HEK293 (cell line): ENCODE measurements at regions not wholly inside any gene's neighbourhood (a gene's known extent, or its start where the extent isn't known, plus 50 kb on each side); places are given as distances from the start of the nearest gene placed in this dataset.

Experiments used
- CTCF ChIA-PET: fragments of 350-600 bp; formaldehyde crosslinking; extraction: SDS; loops from one replicate; lab custom pipeline; 2021; ENCODE audit warnings: antibody characterized with exemption; lab: Yijun Ruan, JAX
- POLR2A ChIA-PET: fragments of 300-600 bp; formaldehyde crosslinking; extraction: SDS; loops from one replicate; lab custom pipeline; 2020; ENCODE audit warnings: antibody characterized with exemption, inconsistent platforms; lab: Yijun Ruan, JAX
- H3K27ac ChIP-seq: fragments of 200-500 bp; sonication (Bioruptor generic); 2 replicates; pipeline ENCODE4 v1.5.1; 2014; ENCODE audit warnings: low read depth, low read length, control low read depth, inconsistent platforms; ENCODE audit errors: extremely low read depth
- H3K36me3 ChIP-seq, 2 experiments: fragments of 200-500 bp in 1 of 2; sonication (Bioruptor generic) in 1 of 2; 1 replicate in 1 of 2; 2 replicates in 1 of 2; pipeline ENCODE4 v1.5.1; 2014 to 2017; ENCODE audit warnings: inconsistent platforms in 2 of 2, low read length in 2 of 2; ENCODE audit not compliant: control insufficient read depth in 2 of 2, insufficient read depth in 1 of 2
- H3K4me1 ChIP-seq: fragments of 200-500 bp; sonication (Bioruptor generic); 2 replicates; pipeline ENCODE4 v1.5.1; 2014; ENCODE audit warnings: mild to moderate bottlenecking, low read length, inconsistent platforms; ENCODE audit not compliant: control insufficient read depth, insufficient read depth
- H3K4me3 ChIP-seq: 2 replicates; pipeline ENCODE4 v1.5.1; 2011; ENCODE audit warnings: low read depth, mild to moderate bottlenecking, control low read depth, low read length, moderate library complexity
- H3K9me3 ChIP-seq: fragments of 200-500 bp; sonication (Bioruptor generic); 2 replicates; pipeline ENCODE4 v1.5.1; 2014; ENCODE audit warnings: low read depth, low read length, inconsistent platforms; ENCODE audit not compliant: control insufficient read depth, insufficient read depth
- BCL11B ChIP-seq: fragments of 450-650 bp; formaldehyde crosslinking; IDR thresholded peaks from 2 replicates; pipeline ENCODE4 v1.5.1; 2016; ENCODE audit warnings: low read depth, missing biosample characterization, missing genetic modification characterization
- GFI1B ChIP-seq: fragments of 450-650 bp; formaldehyde crosslinking; IDR thresholded peaks from 2 replicates; pipeline ENCODE4 v1.5.1; 2016; ENCODE audit warnings: missing biosample characterization, missing genetic modification characterization
- IKZF3 ChIP-seq: fragments of 450-650 bp; IDR thresholded peaks from 2 replicates; pipeline ENCODE4 v1.5.0; 2018; ENCODE audit warnings: missing biosample characterization, mild to moderate bottlenecking, missing genetic modification characterization, moderate library complexity
- KLF16 ChIP-seq: fragments of 450-650 bp; formaldehyde crosslinking; IDR thresholded peaks from 2 replicates; pipeline ENCODE4 v1.5.1; 2017; ENCODE audit warnings: missing biosample characterization, missing genetic modification characterization
- MZF1 ChIP-seq: fragments of 450-650 bp; formaldehyde crosslinking; IDR thresholded peaks from 2 replicates; pipeline ENCODE4 v1.5.1; 2017; ENCODE audit warnings: missing biosample characterization, missing genetic modification characterization, borderline replicate concordance
- OVOL3 ChIP-seq: fragments of 450-650 bp; formaldehyde crosslinking; IDR thresholded peaks from 2 replicates; pipeline ENCODE4 v1.5.1; 2016; ENCODE audit warnings: missing biosample characterization, missing genetic modification characterization
- TRIM28 ChIP-seq: IDR thresholded peaks from 2 replicates; pipeline ENCODE4 v1.6.1; 2011; ENCODE audit warnings: low read length, control low read depth, borderline replicate concordance
- ZBTB17 ChIP-seq: fragments of 450-650 bp; formaldehyde crosslinking; IDR thresholded peaks from 2 replicates; pipeline ENCODE4 v1.5.1; 2016; ENCODE audit warnings: missing biosample characterization, missing genetic modification characterization
- ZNF138 ChIP-seq: fragments of 450-650 bp; formaldehyde crosslinking; IDR thresholded peaks from 2 replicates; pipeline ENCODE4 v1.5.1; 2016; ENCODE audit warnings: missing biosample characterization, missing genetic modification characterization, borderline replicate concordance
- ZNF157 ChIP-seq: fragments of 450-650 bp; formaldehyde crosslinking; IDR thresholded peaks from 2 replicates; pipeline ENCODE4 v1.5.1; 2016; ENCODE audit warnings: missing biosample characterization, missing genetic modification characterization
- ZNF174 ChIP-seq: fragments of 450-650 bp; formaldehyde crosslinking; IDR thresholded peaks from 2 replicates; pipeline ENCODE4 v1.5.0; 2017; ENCODE audit warnings: missing biosample characterization, mild to moderate bottlenecking, missing genetic modification characterization
- ZNF266 ChIP-seq: fragments of 450-650 bp; formaldehyde crosslinking; IDR thresholded peaks from 2 replicates; pipeline ENCODE4 v1.5.1; 2016; ENCODE audit warnings: missing biosample characterization, missing genetic modification characterization, low read depth
- ZNF341 ChIP-seq: fragments of 450-650 bp; formaldehyde crosslinking; IDR thresholded peaks from 2 replicates; pipeline ENCODE4; 2016; ENCODE audit warnings: low read depth, missing biosample characterization, missing genetic modification characterization
- ZNF37A ChIP-seq: fragments of 450-650 bp; IDR thresholded peaks from 2 replicates; pipeline ENCODE4 v1.5.1; 2018; ENCODE audit warnings: missing biosample characterization, missing genetic modification characterization
- ZNF549 ChIP-seq: fragments of 450-650 bp; IDR thresholded peaks from 2 replicates; pipeline ENCODE4 v1.5.1; 2018; ENCODE audit warnings: missing biosample characterization, missing genetic modification characterization, mild to moderate bottlenecking, inconsistent platforms, moderate library complexity
- ZNF571 ChIP-seq: fragments of 450-650 bp; formaldehyde crosslinking; IDR thresholded peaks from 2 replicates; pipeline ENCODE4 v1.5.0; 2017; ENCODE audit warnings: missing biosample characterization, missing genetic modification characterization
- ZNF585B ChIP-seq: fragments of 450-650 bp; formaldehyde crosslinking; IDR thresholded peaks from 2 replicates; pipeline ENCODE4 v1.5.1; 2016; ENCODE audit warnings: missing biosample characterization, missing genetic modification characterization
- ZNF596 ChIP-seq: fragments of 450-650 bp; IDR thresholded peaks from 2 replicates; pipeline ENCODE4 v1.5.0; 2018; ENCODE audit warnings: missing biosample characterization, mild to moderate bottlenecking, missing genetic modification characterization, moderate library complexity
- ZSCAN23 ChIP-seq: fragments of 450-650 bp; formaldehyde crosslinking; IDR thresholded peaks from 2 replicates; pipeline ENCODE4 v1.5.1; 2016; ENCODE audit warnings: missing biosample characterization, missing genetic modification characterization
- ZXDB ChIP-seq: fragments of 450-650 bp; formaldehyde crosslinking; IDR thresholded peaks from 2 replicates; pipeline ENCODE4 v1.5.1; 2016; ENCODE audit warnings: missing biosample characterization, missing genetic modification characterization
- TF ChIP-seq, protein P1 (sequence below): fragments of 450-650 bp; formaldehyde crosslinking; IDR thresholded peaks from 2 replicates; pipeline ENCODE4 v1.5.1; 2016; ENCODE audit warnings: missing biosample characterization, missing genetic modification characterization
- TF ChIP-seq, protein P2 (sequence below): sonication (generic); formaldehyde crosslinking; IDR thresholded peaks from 2 replicates; pipeline ENCODE4 v1.8.1; 2022; ENCODE audit warnings: mild to moderate bottlenecking, moderate library complexity, missing genetic modification reagents
- TF ChIP-seq, protein P3 (sequence below): fragments of 450-650 bp; formaldehyde crosslinking; IDR thresholded peaks from 2 replicates; pipeline ENCODE4 v1.5.1; 2017; ENCODE audit warnings: missing biosample characterization, missing genetic modification characterization
- TF ChIP-seq, protein P4 (sequence below): fragments of 450-650 bp; formaldehyde crosslinking; IDR thresholded peaks from 2 replicates; pipeline ENCODE4 v1.5.0; 2017; ENCODE audit warnings: missing biosample characterization, missing genetic modification characterization, borderline replicate concordance
- TF ChIP-seq, protein P5 (sequence below): fragments of 450-650 bp; formaldehyde crosslinking; IDR thresholded peaks from 2 replicates; pipeline ENCODE4 v1.5.1; 2016; ENCODE audit warnings: missing biosample characterization, missing genetic modification characterization

DNA sequence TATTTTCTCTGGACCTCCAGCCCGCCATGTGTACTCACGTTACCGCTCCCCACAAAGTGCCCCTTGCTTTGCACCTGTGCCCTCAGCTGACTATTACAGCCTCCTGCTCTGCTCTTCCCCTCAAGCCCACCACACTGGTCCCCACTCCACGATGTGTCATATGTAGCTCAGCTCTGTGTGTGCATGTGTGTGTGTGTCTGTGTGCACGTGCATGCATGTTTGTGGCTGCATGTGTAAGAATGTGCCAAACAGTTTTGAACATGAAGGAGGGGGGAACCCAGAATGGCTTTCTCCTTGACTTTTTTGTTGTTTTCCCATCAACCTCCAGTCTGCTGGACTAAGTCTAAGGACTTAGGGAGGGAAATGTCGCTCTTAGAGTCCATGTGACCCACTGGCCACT is 54.8 kb upstream of the BTRC start:
- TF ChIP-seq GFI1B (tag by site-specific recombination), result no peak
- TF ChIP-seq ZNF341 (tag by site-specific recombination), result peak; percentile 42; the same call in 1 of the 2 replicates
- TF ChIP-seq, all 188 proteins: peak for 1
- CTCF ChIA-PET, result interaction anchor here (1.3 to 6.0 kb wide), 7 partner anchors 8 to 168 kb away, joined by 3 to 38 read pairs (median 10); no protein-coding TSS in a partner anchor
- Histone ChIP-seq H3K4me3 (no peak overlapping the region), H3K9me3 (no peaks in the 10 kb centered on the region), H3K27ac (no peak overlapping the region), H3K4me1 (no peaks in the 10 kb centered on the region), H3K36me3 (no peaks in the 10 kb centered on the region)
- POLR2A ChIA-PET, result no interaction called here

DNA sequence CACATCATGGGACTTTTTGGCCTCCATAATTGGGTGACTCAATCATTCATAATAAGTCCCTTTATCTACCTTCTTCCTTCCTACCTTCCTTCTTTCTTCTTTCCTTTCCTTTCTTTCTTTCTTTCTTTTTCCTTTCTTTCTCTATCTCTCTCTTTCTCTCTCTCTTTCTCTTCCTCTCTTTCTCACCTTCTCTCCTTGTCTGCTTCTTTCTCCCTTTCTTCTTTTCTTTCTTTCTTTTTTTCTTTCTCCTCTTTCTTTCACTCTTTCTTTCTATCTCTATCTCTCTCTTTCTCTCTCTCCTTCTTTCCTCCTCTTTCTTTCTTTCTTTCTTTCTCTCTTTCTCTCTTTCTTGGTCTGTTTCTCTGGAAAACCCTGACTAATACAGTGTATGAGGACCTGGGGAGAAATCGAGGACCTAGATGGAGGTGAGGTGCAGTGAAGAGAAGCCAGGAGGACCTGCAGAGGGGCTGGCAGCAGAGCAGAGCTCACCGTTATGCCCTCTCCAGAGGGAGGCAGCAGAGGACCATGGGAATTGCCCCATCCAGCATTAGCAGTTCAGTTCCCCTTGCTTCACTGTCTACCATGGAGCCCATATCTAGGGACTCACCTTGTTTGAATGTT is 52.7 kb upstream of the BTRC start:
- CTCF ChIA-PET, result interaction anchor here (0.5 to 7.4 kb wide), 23 partner anchors 8 to 270 kb away, joined by 3 to 102 read pairs (median 4); no protein-coding TSS in a partner anchor
- Histone ChIP-seq H3K27ac (no peak overlapping the region), H3K9me3 (no peaks in the 10 kb centered on the region), H3K4me1 (no peaks in the 10 kb centered on the region), H3K36me3 (no peaks in the 10 kb centered on the region), H3K4me3 (no peak overlapping the region)
- POLR2A ChIA-PET, result no interaction called here
- TF ChIP-seq KLF16 (tag by site-specific recombination) (no peak), ZNF37A (tag by site-specific recombination) (no peak), ZNF266 (tag by site-specific recombination) (0 out of 2 replicates have a peak, but pooled peaks have one; percentile 5), ZNF174 (tag by site-specific recombination) (no peak), ZSCAN23 (tag by site-specific recombination) (no peak), BCL11B (tag by site-specific recombination) (no peak), MZF1 (peak; percentile 40; the same call in 1 of the 2 replicates), ZNF157 (tag by site-specific recombination) (no peak), OVOL3 (no peak), ZNF549 (tag by site-specific recombination) (no peak), IKZF3 (tag by site-specific recombination) (peak; percentile 47; the same call in 1 of the 2 replicates), ZNF596 (tag by site-specific recombination) (no peak), ZBTB17 (tag by site-specific recombination) (peak; percentile 67), ZXDB (tag by site-specific recombination) (no peak), TRIM28 (no peak), ZNF571 (no peak), ZNF138 (no peak), ZNF585B (tag by site-specific recombination) (no peak)
- TF ChIP-seq, protein P1, sequence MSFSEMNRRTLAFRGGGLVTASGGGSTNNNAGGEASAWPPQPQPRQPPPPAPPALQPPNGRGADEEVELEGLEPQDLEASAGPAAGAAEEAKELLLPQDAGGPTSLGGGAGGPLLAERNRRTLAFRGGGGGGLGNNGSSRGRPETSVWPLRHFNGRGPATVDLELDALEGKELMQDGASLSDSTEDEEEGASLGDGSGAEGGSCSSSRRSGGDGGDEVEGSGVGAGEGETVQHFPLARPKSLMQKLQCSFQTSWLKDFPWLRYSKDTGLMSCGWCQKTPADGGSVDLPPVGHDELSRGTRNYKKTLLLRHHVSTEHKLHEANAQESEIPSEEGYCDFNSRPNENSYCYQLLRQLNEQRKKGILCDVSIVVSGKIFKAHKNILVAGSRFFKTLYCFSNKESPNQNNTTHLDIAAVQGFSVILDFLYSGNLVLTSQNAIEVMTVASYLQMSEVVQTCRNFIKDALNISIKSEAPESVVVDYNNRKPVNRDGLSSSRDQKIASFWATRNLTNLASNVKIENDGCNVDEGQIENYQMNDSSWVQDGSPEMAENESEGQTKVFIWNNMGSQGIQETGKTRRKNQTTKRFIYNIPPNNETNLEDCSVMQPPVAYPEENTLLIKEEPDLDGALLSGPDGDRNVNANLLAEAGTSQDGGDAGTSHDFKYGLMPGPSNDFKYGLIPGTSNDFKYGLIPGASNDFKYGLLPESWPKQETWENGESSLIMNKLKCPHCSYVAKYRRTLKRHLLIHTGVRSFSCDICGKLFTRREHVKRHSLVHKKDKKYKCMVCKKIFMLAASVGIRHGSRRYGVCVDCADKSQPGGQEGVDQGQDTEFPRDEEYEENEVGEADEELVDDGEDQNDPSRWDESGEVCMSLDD (tag by site-specific recombination), result no peak
- TF ChIP-seq, protein P2, sequence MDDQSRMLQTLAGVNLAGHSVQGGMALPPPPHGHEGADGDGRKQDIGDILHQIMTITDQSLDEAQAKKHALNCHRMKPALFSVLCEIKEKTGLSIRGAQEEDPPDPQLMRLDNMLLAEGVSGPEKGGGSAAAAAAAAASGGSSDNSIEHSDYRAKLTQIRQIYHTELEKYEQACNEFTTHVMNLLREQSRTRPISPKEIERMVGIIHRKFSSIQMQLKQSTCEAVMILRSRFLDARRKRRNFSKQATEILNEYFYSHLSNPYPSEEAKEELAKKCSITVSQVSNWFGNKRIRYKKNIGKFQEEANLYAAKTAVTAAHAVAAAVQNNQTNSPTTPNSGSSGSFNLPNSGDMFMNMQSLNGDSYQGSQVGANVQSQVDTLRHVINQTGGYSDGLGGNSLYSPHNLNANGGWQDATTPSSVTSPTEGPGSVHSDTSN (CRISPR knock-in tag), result no peak
- TF ChIP-seq, protein P3, sequence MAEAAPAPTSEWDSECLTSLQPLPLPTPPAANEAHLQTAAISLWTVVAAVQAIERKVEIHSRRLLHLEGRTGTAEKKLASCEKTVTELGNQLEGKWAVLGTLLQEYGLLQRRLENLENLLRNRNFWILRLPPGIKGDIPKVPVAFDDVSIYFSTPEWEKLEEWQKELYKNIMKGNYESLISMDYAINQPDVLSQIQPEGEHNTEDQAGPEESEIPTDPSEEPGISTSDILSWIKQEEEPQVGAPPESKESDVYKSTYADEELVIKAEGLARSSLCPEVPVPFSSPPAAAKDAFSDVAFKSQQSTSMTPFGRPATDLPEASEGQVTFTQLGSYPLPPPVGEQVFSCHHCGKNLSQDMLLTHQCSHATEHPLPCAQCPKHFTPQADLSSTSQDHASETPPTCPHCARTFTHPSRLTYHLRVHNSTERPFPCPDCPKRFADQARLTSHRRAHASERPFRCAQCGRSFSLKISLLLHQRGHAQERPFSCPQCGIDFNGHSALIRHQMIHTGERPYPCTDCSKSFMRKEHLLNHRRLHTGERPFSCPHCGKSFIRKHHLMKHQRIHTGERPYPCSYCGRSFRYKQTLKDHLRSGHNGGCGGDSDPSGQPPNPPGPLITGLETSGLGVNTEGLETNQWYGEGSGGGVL, result no peak
- TF ChIP-seq, protein P4, sequence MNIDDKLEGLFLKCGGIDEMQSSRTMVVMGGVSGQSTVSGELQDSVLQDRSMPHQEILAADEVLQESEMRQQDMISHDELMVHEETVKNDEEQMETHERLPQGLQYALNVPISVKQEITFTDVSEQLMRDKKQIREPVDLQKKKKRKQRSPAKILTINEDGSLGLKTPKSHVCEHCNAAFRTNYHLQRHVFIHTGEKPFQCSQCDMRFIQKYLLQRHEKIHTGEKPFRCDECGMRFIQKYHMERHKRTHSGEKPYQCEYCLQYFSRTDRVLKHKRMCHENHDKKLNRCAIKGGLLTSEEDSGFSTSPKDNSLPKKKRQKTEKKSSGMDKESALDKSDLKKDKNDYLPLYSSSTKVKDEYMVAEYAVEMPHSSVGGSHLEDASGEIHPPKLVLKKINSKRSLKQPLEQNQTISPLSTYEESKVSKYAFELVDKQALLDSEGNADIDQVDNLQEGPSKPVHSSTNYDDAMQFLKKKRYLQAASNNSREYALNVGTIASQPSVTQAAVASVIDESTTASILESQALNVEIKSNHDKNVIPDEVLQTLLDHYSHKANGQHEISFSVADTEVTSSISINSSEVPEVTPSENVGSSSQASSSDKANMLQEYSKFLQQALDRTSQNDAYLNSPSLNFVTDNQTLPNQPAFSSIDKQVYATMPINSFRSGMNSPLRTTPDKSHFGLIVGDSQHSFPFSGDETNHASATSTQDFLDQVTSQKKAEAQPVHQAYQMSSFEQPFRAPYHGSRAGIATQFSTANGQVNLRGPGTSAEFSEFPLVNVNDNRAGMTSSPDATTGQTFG (tag by site-specific recombination), result no peak
- TF ChIP-seq, protein P5, sequence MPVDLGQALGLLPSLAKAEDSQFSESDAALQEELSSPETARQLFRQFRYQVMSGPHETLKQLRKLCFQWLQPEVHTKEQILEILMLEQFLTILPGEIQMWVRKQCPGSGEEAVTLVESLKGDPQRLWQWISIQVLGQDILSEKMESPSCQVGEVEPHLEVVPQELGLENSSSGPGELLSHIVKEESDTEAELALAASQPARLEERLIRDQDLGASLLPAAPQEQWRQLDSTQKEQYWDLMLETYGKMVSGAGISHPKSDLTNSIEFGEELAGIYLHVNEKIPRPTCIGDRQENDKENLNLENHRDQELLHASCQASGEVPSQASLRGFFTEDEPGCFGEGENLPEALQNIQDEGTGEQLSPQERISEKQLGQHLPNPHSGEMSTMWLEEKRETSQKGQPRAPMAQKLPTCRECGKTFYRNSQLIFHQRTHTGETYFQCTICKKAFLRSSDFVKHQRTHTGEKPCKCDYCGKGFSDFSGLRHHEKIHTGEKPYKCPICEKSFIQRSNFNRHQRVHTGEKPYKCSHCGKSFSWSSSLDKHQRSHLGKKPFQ, result 0 out of 2 replicates have a peak, but pooled peaks have one; percentile 12
